ENCODE measurements at regions not wholly inside any gene's neighbourhood (a gene's known extent, or its start where the extent isn't known, plus 50 kb on each side); places are given as distances from the start of the nearest gene placed in this dataset.

- Histone ChIP-seq H3K9me3 (no peaks in the 10 kb centered on the region), H4K20me1 (ENCODE audit: insufficient read depth) (no peaks in the 10 kb centered on the region), H3K4me2 (no peak overlapping the region), H3K4me1 (ENCODE audit: control insufficient read depth in 1 of 2, insufficient read depth in 2 of 2, low read depth in 1 of 2, low read length in 1 of 2) (no peaks in the 10 kb centered on the region), H2AFZ (ENCODE audit: low read depth) (no peak overlapping the region), H3K27ac (ENCODE audit: low read depth in 2 of 2, low read length in 1 of 2) (no peak overlapping the region), H3K36me3 (replicated peaks in 1 of 2; ENCODE audit: control insufficient read depth in 1 of 2, insufficient read depth in 2 of 2, low read length in 1 of 2) (no peaks in the 10 kb centered on the region), H3K4me3 (ENCODE audit: low read depth in 2 of 2, low read length in 1 of 2) (no peak overlapping the region), H3K9ac (no peak overlapping the region), H3K9me2 (no peaks in the 10 kb centered on the region), H3K79me2 (ENCODE audit: insufficient read depth) (no peaks in the 10 kb centered on the region), H3K27me3 (ENCODE audit: insufficient read depth) (no peaks in the 10 kb centered on the region), H3F3A (replicated peaks; ENCODE audit: insufficient read depth) (no peaks in the 10 kb centered on the region)
- ChIA-PET POLR2A (no interaction called here), CTCF (no interaction called here)
- DNase-seq, result no peak
- WGBS (ENCODE audit: low lambda C conversion rate), result 0% methylated on average over 1 of the region's 1 CpG
- TF ChIP-seq JUND (IDR thresholded peaks at IDR 0.05) (no peak), NRF1 (IDR thresholded peaks at IDR 0.05; ENCODE audit: low read depth, low read length) (no peak), USF2 (IDR thresholded peaks at IDR 0.05; ENCODE audit: borderline replicate concordance, low read depth, low read length) (no peak), FOSL2 (IDR thresholded peaks at IDR 0.05; ENCODE audit: borderline replicate concordance, low read depth) (no peak), TCF12 (IDR thresholded peaks at IDR 0.05) (no peak), CHD2 (IDR thresholded peaks at IDR 0.05; ENCODE audit: low read length, partially characterized antibody) (no peak), ZBTB33 (IDR thresholded peaks at IDR 0.05; ENCODE audit: borderline replicate concordance, low read depth) (no peak), RAD21 (IDR thresholded peaks at IDR 0.05; ENCODE audit: low read length) (no peak), NFIC (IDR thresholded peaks at IDR 0.05; ENCODE audit: borderline replicate concordance) (no peak)
These were observed 421.1 kb upstream of the KHDRBS2 start for GRCh38 chr6:62707156-62707555.

- H4K20me1 ChIP-seq (ENCODE audit: insufficient read depth), result no peaks in the 10 kb centered on the region
- no peaks in the 10 kb centered on the region for H3K36me3 ChIP-seq (replicated peaks in 1 of 2; ENCODE audit: control insufficient read depth in 1 of 2, insufficient read depth in 2 of 2, low read length in 1 of 2)
- no peak overlapping the region for H3K9ac ChIP-seq
- no peak for DNase-seq
- H3K79me2 ChIP-seq (ENCODE audit: insufficient read depth), result no peaks in the 10 kb centered on the region
- WGBS (ENCODE audit: low lambda C conversion rate), result 2% methylated on average over 4 of the region's 4 CpGs
- no peaks in the 10 kb centered on the region for H3K27me3 ChIP-seq (ENCODE audit: insufficient read depth)
- H3K9me3 ChIP-seq, result peaks cover 6% of the 10 kb centered on the region; the same call in 1 of the 2 replicates
- H2AFZ ChIP-seq (ENCODE audit: low read depth), result no peak overlapping the region
- no peak overlapping the region for H3K27ac ChIP-seq (ENCODE audit: low read depth in 2 of 2, low read length in 1 of 2)
- no peaks in the 10 kb centered on the region for H3K9me2 ChIP-seq
- no peaks in the 10 kb centered on the region for H3K4me1 ChIP-seq (ENCODE audit: control insufficient read depth in 1 of 2, insufficient read depth in 2 of 2, low read depth in 1 of 2, low read length in 1 of 2)
- ChIA-PET POLR2A (no interaction called here), CTCF (no interaction called here)
- no peaks in the 10 kb centered on the region for H3F3A ChIP-seq (replicated peaks; ENCODE audit: insufficient read depth)
- no peak overlapping the region for H3K4me2 ChIP-seq
- H3K4me3 ChIP-seq (ENCODE audit: low read depth in 2 of 2, low read length in 1 of 2), result no peak overlapping the region
- TF ChIP-seq FOSL2 (IDR thresholded peaks at IDR 0.05; ENCODE audit: borderline replicate concordance, low read depth), result no peak
- TF ChIP-seq USF2 (IDR thresholded peaks at IDR 0.05; ENCODE audit: borderline replicate concordance, low read depth, low read length), result no peak
- TF ChIP-seq EP300 (IDR thresholded peaks at IDR 0.05; ENCODE audit: borderline replicate concordance in 1 of 2, low read depth in 1 of 2, low read length in 1 of 2), result no peak
- no peak for TF ChIP-seq ELF1 (IDR thresholded peaks at IDR 0.05)
- TF ChIP-seq USF1 (IDR thresholded peaks at IDR 0.05; ENCODE audit: borderline replicate concordance, low read depth), result no peak
- TF ChIP-seq RCOR1 (IDR thresholded peaks at IDR 0.05; ENCODE audit: low read length), result no peak
- TF ChIP-seq NFIC (IDR thresholded peaks at IDR 0.05; ENCODE audit: borderline replicate concordance), result no peak
- no peak for TF ChIP-seq TAF1 (IDR thresholded peaks at IDR 0.05; ENCODE audit: borderline replicate concordance, low read depth, low read length)
- no peak for TF ChIP-seq IRF3 (IDR thresholded peaks at IDR 0.05; ENCODE audit: low read depth, low read length)
- no peak for TF ChIP-seq GATA2 (CRISPR knock-in tag; IDR thresholded peaks at IDR 0.05)
- TF ChIP-seq MXI1 (IDR thresholded peaks at IDR 0.05; ENCODE audit: low read depth, low read length), result no peak
- TF ChIP-seq RAD21 (IDR thresholded peaks at IDR 0.05; ENCODE audit: low read length), result no peak
- TF ChIP-seq TEAD4 (IDR thresholded peaks at IDR 0.05; ENCODE audit: borderline replicate concordance, insufficient read depth), result no peak
- no peak for TF ChIP-seq REST (IDR thresholded peaks at IDR 0.05; ENCODE audit: low read depth, low read length)
These were observed 397.0 kb upstream of the KHDRBS2 start for GRCh38 chr6:62683063-62683462.
